Activated CD8-positive, alpha-beta memory T cell treated with anti-CD3 and anti-CD28 coated beads for 48 hours (primary cell): ENCODE measurements at regions not wholly inside any gene's neighbourhood (a gene's known extent, or its start where the extent isn't known, plus 50 kb on each side); places are given as distances from the start of the nearest gene placed in this dataset.
"Not testable (repeated sequence)": the region's sequence is repeated elsewhere in the genome, so short reads cannot be mapped to it uniquely, and the experiment has no call there.

Experiments used
- DNase-seq, 3 experiments: peaks; one replicate each; pipeline ENCODE4 v3.0.0-alpha.2; 2020; ENCODE audit warnings: low read depth in 2 of 3, low spot score in 2 of 3

DNA sequence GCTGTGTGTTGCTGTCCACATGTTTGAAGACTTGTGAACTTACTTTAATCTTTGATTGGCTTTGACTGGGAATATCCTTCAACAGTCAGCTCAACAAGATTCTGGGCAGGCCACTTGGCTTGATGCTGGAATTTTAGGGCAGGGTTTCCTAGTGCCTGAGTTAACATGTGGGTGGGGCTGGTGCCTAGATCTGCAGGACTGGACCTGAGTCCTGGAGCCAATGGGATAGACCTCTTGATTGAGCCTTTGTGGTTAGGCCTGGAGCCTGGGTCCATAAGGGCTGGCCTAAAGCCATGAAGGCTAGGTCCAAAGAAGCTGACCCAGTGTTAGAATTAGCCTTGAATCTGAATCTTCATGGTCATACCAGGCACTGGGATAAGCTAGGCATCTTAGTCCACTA lies 757.1 kb upstream of the ADGRL3 start:
- no peak for DNase-seq

DNA sequence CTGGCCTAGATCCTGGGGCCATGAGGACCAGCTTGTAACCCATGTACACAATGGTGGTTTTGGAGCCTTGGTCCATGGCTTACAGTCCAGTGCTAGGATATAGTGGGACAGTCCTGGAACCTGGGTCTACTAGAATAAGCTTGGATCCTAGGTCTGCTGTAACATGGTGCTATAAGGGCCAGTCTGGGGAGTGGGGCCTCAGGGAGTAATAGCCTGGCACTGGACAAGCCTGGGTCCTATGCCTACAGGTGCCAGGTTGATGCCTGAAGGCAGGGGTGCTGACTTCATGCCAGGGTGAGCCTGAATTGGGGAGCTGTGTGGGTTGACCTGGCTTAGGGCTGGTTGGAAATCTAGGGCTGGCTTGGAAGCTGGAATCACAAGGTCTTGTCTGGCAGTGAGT lies 756.3 kb upstream of the ADGRL3 start:
- no peak for DNase-seq

DNA sequence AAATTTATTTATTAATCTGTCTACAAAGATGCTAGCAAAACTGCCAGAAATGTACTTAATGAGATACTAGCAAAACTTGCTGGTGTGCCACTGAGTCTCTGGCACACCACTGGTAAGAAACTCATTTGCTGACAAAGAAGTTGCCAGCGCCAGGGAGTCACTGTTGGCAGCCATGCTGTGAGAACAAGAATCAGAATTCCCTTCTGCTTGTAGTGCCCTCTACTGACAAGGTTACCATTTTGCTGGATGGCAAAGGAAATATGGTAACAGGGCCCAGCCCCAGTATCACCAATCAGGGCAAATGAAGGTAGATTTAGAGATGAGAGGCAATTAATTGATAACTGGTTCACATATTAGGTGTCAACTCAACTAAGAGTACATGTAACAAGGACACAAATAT lies 750.1 kb upstream of the ADGRL3 start:
- no peak for DNase-seq

DNA sequence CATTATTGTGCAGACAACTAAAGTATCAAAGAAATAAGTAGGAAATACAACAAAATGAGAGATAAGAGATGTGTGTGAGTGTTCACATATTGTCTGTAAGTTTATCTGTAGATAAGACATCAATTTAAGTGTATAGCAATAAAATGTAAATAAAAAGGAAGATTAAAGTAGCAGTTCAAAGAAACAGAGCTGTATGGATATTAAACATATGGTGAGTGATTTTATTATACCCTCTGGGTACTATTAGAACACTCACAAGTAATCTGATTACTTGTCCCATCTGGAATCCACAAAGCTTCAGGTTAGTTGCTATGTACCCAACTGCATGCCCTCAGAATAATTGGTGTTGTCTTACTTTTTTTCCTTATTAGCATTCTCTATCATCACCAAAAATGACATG lies 747.9 kb upstream of the ADGRL3 start:
- no peak for DNase-seq

DNA sequence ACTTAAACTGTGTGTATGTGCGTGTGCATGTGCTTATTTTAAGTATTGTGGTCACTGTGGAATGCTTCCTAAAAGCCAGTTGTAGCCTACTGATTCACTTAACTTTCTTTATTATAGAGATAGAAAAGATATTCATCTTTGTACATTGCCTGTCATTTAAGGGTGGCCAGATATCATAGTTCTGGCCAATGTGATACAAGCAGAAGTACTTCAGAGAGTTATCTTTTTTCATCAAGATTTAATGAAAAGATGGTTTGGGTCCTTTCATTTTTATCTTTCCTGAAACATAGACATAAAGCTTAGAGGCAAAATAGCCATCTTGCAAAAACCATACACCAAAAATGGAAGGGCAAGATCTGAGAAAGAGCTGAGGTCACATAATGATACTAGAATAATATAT lies 744.7 kb upstream of the ADGRL3 start:
- no peak for DNase-seq

DNA sequence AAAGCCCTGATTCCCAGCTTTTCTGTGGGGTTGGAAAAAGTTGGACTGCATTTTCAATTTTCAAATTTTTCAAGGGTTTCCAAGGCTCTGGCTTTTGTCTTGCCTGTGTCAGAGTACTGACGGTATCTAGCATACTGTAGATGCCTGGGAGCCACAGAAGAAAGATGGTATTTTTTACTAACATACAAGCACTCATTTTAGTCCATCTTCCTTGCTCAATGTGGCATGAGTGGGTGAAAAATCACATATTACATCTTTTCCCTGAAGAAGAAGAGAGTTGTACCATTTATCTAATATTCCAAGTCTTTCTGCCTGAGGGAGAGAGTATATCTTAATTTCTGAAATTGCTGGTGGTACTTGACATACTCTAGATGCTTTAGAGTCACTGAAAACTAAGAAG lies 738.6 kb upstream of the ADGRL3 start:
- no peak for DNase-seq

DNA sequence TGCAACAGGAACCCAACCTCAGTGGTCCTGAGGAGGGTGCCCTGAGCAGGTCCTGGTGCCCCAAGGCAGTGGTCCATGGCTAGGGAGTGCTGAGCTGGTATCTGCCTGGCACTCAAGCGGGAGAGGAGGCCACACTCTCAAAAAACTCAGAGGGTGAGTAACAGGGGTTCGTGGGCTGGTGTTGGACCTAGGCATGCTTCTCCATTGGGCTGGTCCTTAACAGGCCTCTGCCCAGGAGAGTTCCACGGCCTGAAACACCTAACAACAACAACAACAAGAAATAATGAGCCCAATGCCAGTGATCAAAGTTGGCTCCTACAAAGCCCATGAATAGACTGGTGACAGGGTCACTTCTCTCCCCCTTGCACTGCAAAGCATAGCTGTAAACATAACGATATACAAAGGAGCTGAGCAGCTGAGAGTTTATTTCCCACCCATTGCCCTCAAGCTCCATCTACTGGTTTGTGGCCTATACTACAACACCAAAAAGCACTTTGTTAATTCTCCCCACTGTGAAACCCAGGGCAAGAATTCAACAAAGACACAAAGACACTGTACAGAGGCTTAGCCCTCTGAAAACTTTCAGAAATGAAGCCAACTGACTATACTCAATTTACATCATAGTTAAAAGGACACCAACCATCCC lies 736.1 kb upstream of the ADGRL3 start:
- DNase-seq: no peak

DNA sequence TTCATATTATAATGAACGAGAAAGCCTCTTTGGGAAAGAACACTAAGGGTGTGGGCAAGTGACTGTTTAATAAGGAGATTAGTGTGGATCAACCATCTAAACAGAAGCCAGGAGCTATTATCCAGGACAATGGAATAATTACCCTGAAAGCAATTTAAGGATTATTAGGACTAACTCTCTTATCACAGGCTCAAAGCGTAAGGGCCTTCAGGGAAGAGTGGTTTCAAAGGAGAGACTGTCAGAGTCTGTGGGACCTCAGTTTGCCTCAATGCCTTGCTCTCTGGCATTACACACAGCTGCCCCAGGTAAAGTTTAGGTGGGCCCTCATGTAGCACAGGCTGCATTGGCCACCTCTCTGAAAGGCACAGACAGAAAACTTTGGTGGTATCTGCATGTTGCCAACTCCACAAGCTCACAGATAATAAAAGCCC lies 717.2 kb upstream of the ADGRL3 start:
- no peak for DNase-seq

DNA sequence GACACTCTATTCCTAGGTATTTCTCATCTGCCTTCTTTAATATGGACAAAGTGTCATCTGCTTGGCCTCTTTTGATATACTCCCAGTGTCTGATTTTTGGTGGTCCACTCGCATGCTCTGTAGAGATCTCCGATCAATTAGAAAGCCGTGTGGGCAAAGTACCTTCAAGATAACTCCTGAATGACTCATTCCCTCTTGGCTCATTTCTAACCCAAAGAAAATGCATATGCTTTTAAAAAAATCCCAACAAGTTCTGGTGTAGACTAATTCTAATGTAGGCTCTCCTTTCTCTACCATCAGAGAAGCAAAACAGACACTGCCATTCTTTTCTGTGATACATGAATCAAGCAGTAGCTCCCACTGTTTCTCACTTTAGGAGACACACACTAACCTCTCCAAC lies 714.9 kb upstream of the ADGRL3 start:
- DNase-seq: no peak

DNA sequence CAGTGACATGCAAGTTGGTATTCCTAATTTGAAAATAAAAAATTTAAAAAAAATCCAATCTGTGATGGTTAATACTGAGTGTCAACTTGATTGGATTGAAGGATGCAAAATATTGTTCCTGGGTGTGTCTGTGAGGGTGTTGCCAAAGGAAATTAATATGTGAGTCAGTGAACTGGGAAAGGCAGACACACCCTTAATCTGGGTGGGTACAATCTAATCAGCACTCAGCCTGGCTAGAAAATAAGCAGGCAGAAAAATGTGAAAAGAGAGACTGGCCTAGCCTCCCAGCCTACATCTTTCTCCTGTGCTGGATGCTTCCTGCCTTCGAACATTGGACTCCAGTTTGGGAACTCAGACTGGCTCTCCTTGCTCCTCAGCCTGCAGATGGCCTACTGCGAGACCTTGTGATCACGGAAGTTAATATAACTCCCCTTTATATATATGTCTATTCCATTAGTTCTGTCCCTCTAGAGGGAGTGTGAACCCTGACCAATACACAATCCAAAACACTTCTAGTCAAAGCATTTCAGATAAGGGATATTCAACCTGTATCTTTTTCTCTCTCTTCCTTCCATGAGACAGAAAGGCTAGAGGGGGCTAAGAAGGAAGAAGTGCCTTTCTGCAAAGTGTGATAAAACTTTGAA lies 712.9 kb upstream of the ADGRL3 start:
- not testable (repeated sequence) for DNase-seq

DNA sequence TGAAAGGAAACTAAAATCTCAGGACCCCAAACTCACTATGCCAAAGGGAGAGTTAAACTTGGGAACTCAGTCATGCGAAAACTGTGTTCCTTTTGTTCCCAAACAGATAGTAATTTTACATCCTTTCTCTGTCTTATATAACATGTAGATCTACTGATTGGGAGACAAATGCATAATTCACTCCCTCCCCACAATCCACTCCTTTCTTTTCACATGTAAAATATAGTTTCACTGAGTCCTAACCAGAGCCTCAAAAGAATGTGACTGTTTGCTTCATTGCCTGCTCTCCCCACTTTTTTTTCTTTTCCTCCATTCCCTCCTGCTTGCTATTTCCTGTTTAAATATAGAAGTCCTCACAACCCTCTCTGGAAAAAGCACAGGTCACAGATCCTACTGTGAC lies 699.3 kb upstream of the ADGRL3 start:
- DNase-seq: no peak

DNA sequence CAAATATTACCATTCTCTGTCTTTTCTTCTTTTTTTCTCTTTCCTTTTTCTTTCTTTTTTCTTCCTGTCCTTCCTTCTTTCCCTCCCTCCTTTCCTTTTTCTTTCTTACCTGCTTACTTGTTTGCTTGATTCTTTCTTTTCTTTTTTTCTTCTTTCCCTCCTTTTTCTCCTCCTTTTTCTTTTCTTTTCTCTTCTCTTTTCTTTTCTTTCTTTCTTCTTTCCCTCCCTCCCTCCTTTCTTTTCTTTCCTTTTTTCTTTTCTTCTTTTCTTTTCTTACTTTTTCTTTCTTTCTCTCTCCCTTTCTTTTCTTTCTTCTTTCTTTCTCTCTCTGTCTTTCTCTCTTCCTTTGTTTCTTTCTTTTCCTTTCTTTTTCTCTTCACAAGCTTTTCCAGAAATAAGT lies 697.4 kb upstream of the ADGRL3 start:
- no peak for DNase-seq

DNA sequence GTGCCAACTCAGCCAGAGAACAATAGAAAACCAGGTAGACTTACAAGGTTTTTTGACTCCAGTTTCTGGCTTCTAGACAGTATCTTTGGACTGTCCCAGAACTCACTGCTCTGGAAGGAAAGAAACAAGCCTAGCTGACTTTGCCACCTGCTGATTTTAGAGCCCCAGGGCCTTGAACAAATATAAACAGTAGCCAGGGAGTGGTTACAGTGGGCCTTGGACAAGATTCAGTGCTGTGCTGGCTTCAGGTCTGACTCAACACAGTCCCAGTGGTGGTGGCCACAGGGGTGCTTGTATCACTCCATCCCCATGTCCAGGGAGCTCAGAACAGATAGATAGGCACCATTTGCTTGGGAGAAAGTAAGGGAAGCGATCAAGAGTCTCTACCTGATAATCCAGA lies 694.1 kb upstream of the ADGRL3 start:
- DNase-seq: no peak

DNA sequence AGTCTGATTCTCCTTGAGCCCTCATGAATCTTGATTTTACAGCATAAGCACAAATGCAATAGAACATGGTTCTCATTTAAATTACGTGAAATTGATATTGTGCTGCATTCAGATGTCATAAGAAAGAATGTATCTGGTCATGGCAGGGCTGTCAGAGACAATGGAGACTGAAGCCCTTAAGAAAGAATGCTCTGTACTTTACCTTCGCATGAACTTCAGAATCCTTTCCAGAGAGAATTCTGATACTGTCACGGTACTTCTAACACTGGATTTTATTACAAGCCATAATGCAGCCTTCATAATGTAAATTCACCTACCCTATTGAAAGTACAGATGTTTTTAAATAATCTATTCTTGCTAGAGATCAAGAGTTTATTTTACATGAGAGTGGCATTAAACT lies 677.9 kb upstream of the ADGRL3 start:
- no peak for DNase-seq

DNA sequence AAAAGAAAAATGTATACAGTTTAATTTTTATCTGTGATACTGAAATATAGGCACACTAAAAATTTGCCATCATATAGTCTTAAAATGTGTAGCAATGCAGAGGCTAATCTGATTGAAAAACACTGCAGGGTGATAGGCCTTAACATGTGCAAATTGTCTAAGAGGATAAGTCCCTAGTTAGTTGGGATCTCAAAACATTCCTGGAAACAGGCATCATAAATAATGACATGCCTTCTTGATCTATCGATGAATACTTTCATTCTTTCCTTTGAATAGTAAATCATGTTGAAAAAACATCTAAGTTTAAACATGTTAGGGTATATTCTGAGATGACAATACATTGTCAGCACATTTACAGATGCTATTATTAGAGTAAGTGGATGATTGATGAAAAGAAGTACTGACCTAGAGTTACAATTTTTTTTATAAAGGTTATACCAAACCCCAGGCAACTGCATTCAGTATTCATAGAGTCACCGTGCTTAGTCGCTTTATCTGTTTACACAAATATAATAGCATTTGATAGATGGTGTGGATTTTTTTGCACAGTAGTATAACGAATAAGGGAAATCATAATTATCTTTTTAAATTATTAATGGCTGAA lies 668.2 kb upstream of the ADGRL3 start:
- DNase-seq: no peak

DNA sequence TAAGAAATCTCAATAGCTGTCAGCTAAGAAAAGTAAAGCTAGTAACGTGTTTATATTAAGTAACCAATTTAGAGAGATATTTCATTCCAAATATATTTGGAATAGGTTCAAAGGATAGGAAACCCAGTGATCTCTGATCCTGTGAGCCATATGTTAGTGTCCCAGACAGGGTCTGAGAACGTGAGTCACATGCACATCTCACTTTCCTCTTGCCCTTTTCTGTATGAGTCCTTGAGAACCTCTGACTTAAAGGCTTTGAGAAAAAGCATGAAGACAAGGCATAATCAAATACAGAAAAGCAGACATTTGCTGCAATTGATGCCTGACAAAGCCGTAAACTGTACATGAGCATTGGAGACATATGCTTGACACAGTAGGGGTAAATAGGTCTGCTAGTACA lies 655.1 kb upstream of the ADGRL3 start:
- no peak for DNase-seq

DNA sequence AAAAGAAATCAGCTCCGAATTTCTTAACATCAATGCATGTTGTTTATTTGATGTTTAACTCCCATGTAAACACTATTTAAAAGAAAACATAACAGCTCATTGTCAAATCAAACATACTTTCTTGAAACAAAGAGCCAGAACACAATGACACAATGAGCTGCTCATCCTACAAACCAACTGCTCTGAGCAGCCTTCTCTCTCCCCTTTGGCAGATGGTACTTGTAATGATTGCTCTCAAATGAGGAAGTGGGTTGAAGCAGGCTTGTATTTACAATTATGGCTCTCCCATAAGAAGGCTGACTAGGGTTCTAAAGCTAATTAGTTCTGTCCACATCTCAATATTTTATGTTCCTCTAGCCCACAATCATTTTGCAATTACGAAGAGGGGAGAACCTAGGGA lies 637.8 kb upstream of the ADGRL3 start:
- DNase-seq: no peak

DNA sequence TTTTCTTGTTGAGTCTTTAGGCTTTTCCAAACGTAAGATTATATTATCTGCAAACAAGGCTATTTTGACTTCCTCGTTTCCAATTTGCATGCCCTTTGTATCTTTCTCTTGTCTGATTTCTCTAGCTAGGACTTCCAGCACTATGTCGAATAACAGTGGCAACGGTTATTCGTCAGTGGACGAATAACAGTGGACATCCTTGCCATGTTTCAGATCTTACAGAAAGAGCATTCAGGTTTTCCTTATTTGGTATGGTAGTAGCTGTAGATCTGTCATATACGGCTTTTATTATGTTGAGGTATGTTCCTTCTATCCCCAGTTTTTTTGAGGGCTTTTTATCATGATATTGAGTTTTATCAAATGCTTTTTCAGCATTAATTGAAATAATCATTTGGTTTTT lies 634.6 kb upstream of the ADGRL3 start:
- no peak for DNase-seq

DNA sequence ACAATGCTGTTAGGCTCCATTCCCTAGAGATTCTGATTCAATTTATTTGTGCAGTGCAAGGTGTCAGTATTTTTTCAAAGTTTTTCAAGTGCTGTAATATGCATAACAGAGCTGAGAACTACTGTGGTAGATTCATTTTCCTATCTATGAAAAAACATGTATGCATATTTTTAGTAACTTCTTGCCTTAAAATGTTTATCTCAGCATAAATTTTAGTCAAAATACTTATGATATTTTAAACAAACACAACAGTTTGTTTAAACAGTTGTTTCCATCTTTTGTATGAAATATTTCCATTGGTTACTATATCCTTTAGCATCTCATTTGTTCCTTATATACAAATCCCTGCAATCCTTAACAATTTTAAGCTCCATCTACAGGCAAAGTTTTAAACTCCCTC lies 624.8 kb upstream of the ADGRL3 start:
- DNase-seq: no peak

DNA sequence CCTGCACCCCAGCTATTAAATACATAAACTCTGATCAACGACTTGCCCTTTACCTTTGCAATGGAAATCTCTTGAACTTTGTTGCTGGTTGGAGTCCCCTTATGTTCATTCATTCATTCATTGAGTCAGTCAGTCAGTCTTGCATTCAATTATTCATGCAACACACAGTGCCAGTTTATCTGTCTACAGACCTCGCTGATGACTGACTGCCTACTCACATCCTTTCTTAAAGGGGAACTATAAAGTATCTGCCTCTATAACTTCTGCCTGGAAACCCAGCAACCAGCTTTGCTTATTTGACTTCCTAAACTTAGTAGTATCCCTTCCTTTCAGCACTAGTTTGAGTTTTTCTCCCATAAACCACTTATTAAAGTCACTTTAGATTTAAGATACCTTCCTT lies 620.8 kb upstream of the ADGRL3 start:
- DNase-seq: no peak

DNA sequence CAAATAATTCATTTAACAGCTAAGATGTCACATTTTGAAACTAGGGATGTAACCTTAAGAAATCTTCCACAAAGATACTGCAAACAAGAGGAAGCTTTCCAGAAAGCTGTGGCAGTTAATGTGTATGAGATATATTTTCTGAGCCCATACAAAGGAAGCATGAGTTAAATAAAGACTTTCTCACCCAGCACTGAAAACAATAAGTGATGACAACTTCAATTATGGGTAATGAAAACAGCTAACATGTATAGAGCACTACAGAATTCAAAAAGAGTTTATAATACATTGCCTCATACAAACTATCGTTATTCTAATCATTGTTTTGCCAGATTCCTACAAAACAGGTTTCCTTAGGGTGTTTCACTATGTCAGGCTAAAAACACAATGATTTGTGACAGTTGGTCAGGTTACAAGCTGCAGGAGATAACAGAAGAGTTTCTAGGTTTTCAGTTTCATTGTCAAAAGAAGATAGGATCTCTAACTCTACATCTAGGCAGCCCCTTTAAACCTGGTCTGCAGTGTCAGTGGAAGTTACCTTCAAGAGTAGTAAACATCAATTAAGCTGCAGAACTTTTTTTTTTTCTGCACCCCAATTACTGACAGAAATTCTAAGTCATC lies 618.1 kb upstream of the ADGRL3 start:
- no peak for DNase-seq

DNA sequence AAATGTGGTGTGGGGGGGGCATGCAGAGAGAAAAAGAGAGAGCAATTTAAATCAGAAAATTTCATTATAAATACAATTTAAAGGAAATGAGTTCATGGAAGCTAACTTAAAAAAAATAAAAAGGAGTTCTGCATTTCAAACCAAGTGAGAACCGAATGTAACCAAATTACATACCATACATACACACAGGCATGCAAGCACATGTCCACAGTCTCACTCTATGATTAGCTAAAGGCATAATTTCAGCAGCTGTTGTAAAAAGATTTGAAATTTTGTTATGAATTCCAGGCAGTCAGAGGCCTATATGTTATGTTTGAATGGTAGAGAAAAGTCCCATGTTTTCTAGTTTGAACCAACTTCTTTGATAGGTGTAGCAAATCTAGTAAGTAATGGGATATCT lies 611.6 kb upstream of the ADGRL3 start:
- DNase-seq: no peak

DNA sequence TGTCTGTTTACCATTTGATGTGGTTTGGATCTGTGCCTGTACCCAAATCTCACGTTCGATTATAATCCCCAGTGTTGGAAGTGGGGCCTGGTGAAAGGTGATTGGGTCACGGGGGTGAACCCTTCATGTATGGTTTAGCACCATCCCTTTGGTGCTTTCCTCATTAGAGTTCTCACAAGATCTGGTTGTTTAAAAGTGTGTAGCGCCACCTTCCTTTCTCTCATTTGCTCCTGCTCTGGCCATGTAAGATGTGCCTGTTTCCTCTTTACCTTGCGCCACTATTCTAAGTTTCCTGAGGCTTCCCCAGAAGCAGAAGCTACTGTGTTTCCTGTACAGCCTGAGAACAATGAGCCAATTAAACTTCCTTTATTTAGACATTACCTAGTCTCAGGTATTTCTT lies 610.7 kb upstream of the ADGRL3 start:
- no peak for DNase-seq
